Astrocyte of the spinal cord (primary cell): ENCODE measurements at regions not wholly inside any gene's neighbourhood (a gene's known extent, or its start where the extent isn't known, plus 50 kb on each side); places are given as distances from the start of the nearest gene placed in this dataset.
A peak's percentile ranks its signal among the peaks of the same experiment; 100 is the strongest.

Experiments used
- DNase-seq: peaks from one replicate; pipeline ENCODE4 v3.0.0; 2011; ENCODE audit warnings: low read depth, low spot score
- H3K4me3 ChIP-seq: 2 replicates; pipeline ENCODE4 v1.5.1; 2011; ENCODE audit warnings: low read depth, mild to moderate bottlenecking, low read length, moderate library complexity
- in situ Hi-C: cut with HindIII; loops from 2 replicates; pipeline ENCODE4 v1.10.0; 2017; ENCODE audit warnings: low sequenced_read_pairs
- TF ChIP-seq, protein P1 (sequence below): IDR thresholded peaks from 2 replicates; pipeline ENCODE4 v1.5.1; 2012; ENCODE audit warnings: low read depth, mild to moderate bottlenecking, low read length, inconsistent platforms

DNA sequence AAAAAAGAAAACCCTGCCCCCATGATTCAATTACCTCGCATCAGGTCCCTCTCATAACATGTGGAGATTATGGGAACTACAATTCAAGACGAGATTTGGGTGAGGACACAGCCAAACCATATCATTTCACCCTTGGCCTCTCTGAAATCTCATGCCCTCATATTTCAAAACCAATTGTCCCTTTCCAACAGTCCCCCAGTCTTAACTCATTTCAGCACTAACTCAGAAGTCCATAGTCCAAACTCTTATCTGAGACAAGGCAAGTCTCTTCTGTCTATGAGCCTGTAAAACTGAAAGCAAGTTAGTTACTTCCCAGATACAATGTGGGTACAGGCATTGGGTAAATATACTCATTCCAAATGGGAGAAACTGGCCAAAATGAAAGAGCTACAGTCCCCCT, 536.1 kb downstream of the MEI4 start:
- no peak for DNase-seq
- in situ Hi-C loops = no loop called here
- TF ChIP-seq, protein P1, sequence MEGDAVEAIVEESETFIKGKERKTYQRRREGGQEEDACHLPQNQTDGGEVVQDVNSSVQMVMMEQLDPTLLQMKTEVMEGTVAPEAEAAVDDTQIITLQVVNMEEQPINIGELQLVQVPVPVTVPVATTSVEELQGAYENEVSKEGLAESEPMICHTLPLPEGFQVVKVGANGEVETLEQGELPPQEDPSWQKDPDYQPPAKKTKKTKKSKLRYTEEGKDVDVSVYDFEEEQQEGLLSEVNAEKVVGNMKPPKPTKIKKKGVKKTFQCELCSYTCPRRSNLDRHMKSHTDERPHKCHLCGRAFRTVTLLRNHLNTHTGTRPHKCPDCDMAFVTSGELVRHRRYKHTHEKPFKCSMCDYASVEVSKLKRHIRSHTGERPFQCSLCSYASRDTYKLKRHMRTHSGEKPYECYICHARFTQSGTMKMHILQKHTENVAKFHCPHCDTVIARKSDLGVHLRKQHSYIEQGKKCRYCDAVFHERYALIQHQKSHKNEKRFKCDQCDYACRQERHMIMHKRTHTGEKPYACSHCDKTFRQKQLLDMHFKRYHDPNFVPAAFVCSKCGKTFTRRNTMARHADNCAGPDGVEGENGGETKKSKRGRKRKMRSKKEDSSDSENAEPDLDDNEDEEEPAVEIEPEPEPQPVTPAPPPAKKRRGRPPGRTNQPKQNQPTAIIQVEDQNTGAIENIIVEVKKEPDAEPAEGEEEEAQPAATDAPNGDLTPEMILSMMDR = no peak
- H3K4me3 ChIP-seq = no peak overlapping the region

DNA sequence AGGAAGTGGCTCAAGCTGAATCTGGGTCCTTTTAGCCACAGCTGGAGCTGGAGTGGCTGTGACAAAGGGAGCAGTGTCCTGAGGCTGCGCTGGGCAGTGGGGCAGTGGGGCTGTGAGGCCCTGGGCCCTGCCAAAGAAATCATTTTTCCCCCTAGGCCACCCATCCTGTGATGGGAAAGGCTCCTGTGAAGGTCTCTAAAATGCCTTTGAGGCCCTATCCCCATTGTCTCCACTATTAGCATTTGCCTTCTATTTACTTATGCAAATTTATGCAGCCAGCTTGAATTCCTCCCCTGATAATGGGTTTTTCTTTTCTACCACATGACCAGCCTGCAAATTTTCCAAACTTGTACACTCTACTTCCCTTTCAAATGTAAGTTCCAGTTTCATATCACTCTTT, 539.2 kb downstream of the MEI4 start:
- H3K4me3 ChIP-seq = no peak overlapping the region
- in situ Hi-C loops = no loop called here
- no peak for DNase-seq

DNA sequence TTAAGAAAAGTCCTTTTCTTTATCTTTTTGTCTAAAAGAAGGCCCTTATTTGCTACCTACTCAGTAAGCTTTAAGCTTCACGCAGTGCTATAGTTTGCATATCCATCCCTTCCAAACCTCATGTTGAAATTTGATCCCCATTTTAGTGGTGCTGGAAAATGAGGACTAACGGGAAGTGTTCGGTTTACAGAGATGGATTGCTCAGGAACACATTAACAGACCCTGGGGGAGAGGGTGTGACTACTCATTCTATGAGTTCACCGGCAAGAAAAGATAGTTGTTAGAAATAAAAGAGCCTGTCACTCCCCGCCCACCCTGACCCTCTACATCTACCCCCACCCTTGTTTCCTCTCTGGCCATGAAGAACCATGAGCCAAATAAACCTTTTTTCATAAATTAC, 546.2 kb downstream of the MEI4 start:
- H3K4me3 ChIP-seq = no peak overlapping the region
- in situ Hi-C loops = no loop called here
- peak; percentile 3 for DNase-seq
- TF ChIP-seq, protein P1 = no peak

More for the DNA sequence above, 539.2 kb downstream of the MEI4 start:
- TF ChIP-seq, protein P1 = no peak

DNA sequence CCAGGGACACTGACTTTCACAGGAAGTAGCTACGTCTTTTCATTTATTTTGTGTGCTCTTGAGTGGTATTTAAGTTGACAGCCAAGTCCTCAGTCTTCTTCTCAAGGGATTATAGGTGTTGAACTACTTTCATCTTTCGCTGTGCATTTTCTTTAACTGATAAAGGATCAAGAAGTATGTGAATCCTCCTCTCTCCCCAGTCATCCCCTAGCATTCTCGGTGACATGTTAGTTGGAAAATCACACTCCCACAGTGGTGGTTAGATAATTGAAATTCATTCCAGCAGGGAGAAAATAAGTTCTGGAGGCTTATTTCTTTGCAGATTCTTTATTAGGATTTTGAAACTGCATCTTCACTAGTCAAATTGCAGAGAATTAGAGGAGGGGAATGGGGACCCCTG, 569.4 kb downstream of the MEI4 start:
- in situ Hi-C loops = no loop called here
- H3K4me3 ChIP-seq = no peak overlapping the region
- TF ChIP-seq, protein P1 = no peak
- DNase-seq = no peak

DNA sequence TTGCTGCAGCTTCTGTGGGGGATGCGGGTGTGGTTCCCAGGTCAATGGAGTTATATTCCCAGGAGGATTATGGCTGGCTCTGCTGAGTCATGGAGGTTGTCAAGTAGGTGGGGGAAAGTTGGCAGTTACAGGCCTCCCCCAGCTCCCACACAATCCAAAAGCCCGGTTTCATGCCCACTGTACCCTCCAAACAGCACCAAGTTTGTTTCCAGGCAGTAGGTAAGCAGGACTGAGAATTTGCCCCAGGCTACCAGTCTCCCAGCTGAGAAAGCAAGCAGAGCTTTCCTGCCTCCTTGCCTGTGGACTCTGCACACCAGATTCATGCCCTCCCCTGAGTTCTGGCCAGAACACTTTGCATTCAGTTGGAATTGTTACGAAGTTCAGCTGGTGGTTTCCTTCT, 578.2 kb downstream of the MEI4 start:
- H3K4me3 ChIP-seq = no peak overlapping the region
- DNase-seq = no peak
- TF ChIP-seq, protein P1 = no peak
- in situ Hi-C loops = no loop called here

DNA sequence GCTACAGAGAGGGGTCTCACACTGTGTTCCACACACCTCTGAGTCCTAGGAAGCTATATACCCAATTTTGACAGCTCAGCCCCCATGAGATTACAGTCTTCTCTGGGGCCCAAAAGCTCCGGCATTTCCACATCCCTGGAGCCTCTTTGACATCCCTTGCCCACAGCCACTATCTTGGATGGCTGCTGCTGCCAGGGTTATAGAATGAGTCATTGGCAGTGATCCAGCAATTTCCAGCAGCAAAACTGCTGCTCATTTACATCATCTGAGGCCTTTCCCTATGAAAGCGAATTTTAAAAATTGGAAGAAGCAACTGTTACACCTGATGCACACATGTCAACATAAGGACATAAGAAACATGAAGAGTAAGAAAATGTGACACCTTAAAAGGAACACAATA, 590.7 kb downstream of the MEI4 start:
- TF ChIP-seq, protein P1 = no peak
- in situ Hi-C loops = no loop called here
- peak; percentile 39 for DNase-seq
- no peak overlapping the region for H3K4me3 ChIP-seq

DNA sequence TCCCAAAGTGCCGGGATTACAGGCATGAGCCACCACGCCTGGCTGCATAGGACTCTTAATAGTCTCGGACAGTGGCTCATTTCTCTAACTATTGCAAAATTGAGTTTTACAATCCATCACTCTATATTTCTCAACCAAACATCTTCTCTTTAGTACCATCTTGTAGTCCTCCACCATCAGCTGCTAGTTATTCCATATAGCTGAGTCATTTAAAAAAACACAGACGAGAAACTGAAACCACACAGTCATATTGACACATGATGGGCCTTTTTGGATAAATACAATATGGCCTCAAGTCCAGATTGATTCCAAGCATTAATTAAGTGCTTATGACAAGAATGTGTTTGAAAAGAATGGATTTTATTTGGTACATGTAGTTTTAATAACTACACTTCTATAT, 599.1 kb downstream of the MEI4 start:
- no peak overlapping the region for H3K4me3 ChIP-seq
- no peak for DNase-seq
- in situ Hi-C loops = no loop called here
- TF ChIP-seq, protein P1 = no peak
